CD14-positive monocyte (primary cell): ENCODE measurements at regions not wholly inside any gene's neighbourhood (a gene's known extent, or its start where the extent isn't known, plus 50 kb on each side); places are given as distances from the start of the nearest gene placed in this dataset.

Experiments used
- DNase-seq, 3 donors: peaks; one replicate each; pipeline ENCODE4 v3.0.0-alpha.2; 2011 to 2022
- H2AFZ ChIP-seq: 2 replicates; pipeline ENCODE4 v1.6.0; 2012; ENCODE audit warnings: mild to moderate bottlenecking, low read depth, low read length, inconsistent platforms; ENCODE audit not compliant: insufficient read depth, poor library complexity, severe bottlenecking
- H3K27ac ChIP-seq, 2 donors: 1 replicate in 1 of 2; 2 replicates in 1 of 2; pipeline ENCODE4 v1.5.1; 2012 to 2013; ENCODE audit warnings: low read length in 2 of 2, control low read depth in 1 of 2, inconsistent platforms in 1 of 2, low read depth in 1 of 2, mild to moderate bottlenecking in 1 of 2
- H3K27me3 ChIP-seq, 2 donors: one replicate each; pipeline versions ENCODE4 v1.6.0 to v1.6.1; 2011 to 2013; ENCODE audit warnings: low read length in 2 of 2; ENCODE audit not compliant: control insufficient read depth in 2 of 2, insufficient read depth in 2 of 2
- H3K36me3 ChIP-seq, 2 donors: replicated peaks in 1 of 2; 1 replicate in 1 of 2; 2 replicates in 1 of 2; pipeline versions ENCODE4 v1.5.1 to v1.6.1; 2012 to 2013; ENCODE audit warnings: low read length in 2 of 2, control low read depth in 1 of 2, inconsistent platforms in 1 of 2, mild to moderate bottlenecking in 1 of 2; ENCODE audit not compliant: insufficient read depth in 2 of 2, control insufficient read depth in 1 of 2
- H3K4me1 ChIP-seq, 2 donors: 1 replicate in 1 of 2; 2 replicates in 1 of 2; pipeline versions ENCODE4 v1.5.1 to v1.6.1; 2012 to 2013; ENCODE audit warnings: low read length in 2 of 2, control low read depth in 1 of 2, inconsistent platforms in 1 of 2, mild to moderate bottlenecking in 1 of 2, moderate library complexity in 1 of 2; ENCODE audit not compliant: insufficient read depth in 2 of 2, control insufficient read depth in 1 of 2
- H3K4me2 ChIP-seq: replicated peaks from 2 replicates; pipeline ENCODE3; 2012; ENCODE audit warnings: low read length, moderate library complexity, mild to moderate bottlenecking; ENCODE audit not compliant: poor library complexity, severe bottlenecking; ENCODE audit errors: extremely low read depth
- H3K4me3 ChIP-seq, 3 experiments: fragments of 200-600 bp in 1 of 3; sonication (generic) in 1 of 3; replicated peaks in 1 of 3; 1 replicate in 2 of 3; 2 replicates in 1 of 3; pipeline ENCODE4 v1.5.1; 2011 to 2013; ENCODE audit warnings: low read length in 3 of 3, mild to moderate bottlenecking in 3 of 3, control low read depth in 2 of 3, low read depth in 2 of 3, inconsistent platforms in 1 of 3, moderate library complexity in 1 of 3
- H3K79me2 ChIP-seq: 2 replicates; pipeline ENCODE4 v1.6.0; 2012; ENCODE audit warnings: mild to moderate bottlenecking, control low read depth, inconsistent platforms, low read length, moderate library complexity; ENCODE audit not compliant: insufficient read depth
- H3K9ac ChIP-seq: 2 replicates; pipeline ENCODE4 v1.6.0; 2017; ENCODE audit warnings: low read length, mild to moderate bottlenecking; ENCODE audit not compliant: insufficient read depth, poor library complexity, severe bottlenecking
- H3K9me3 ChIP-seq, 2 donors: replicated peaks in 1 of 2; 1 replicate in 1 of 2; 2 replicates in 1 of 2; pipeline versions ENCODE4 v1.5.1 to v1.6.1; 2012 to 2013; ENCODE audit warnings: low read length in 2 of 2, control low read depth in 1 of 2; ENCODE audit not compliant: control insufficient read depth in 1 of 2, insufficient read depth in 1 of 2
- H4K20me1 ChIP-seq: 2 replicates; pipeline ENCODE4 v1.6.0; 2012; ENCODE audit warnings: mild to moderate bottlenecking, low read length, control low read depth, moderate library complexity; ENCODE audit not compliant: insufficient read depth
- H3K27ac Mint-ChIP-seq, 7 donors: one replicate each; pipeline ENCODE4 v1.8.0; 2020; ENCODE audit warnings: mild to moderate bottlenecking in 7 of 7, mixed read lengths in 7 of 7, moderate library complexity in 6 of 7, inconsistent platforms in 2 of 7
- H3K27me3 Mint-ChIP-seq, 3 donors: one replicate each; pipeline ENCODE4 v1.8.0; 2021 to 2022; ENCODE audit warnings: low read depth in 3 of 3, mild to moderate bottlenecking in 3 of 3, mixed read lengths in 3 of 3, moderate library complexity in 3 of 3, inconsistent platforms in 1 of 3
- H3K36me3 Mint-ChIP-seq, 2 donors: one replicate each; pipeline ENCODE4 v1.8.0; 2020; ENCODE audit warnings: mixed read lengths in 2 of 2, inconsistent platforms in 1 of 2, mild to moderate bottlenecking in 1 of 2
- H3K4me1 Mint-ChIP-seq: one replicate; pipeline ENCODE4 v1.8.0; 2020; ENCODE audit warnings: mild to moderate bottlenecking, mixed read lengths
- H3K4me3 Mint-ChIP-seq, 2 donors: one replicate each; pipeline ENCODE4 v1.8.0; 2020; ENCODE audit warnings: mild to moderate bottlenecking in 2 of 2, mixed read lengths in 2 of 2, moderate library complexity in 1 of 2
- H3K9me3 Mint-ChIP-seq, 7 donors: one replicate each; pipeline ENCODE4 v1.8.0; 2020 to 2022; ENCODE audit warnings: mixed read lengths in 7 of 7, mild to moderate bottlenecking in 6 of 7, moderate library complexity in 6 of 7, inconsistent platforms in 2 of 7
- WGBS: methylation state at CpG from one replicate; pipeline ENCODE4 v1.1.5; 2013; ENCODE audit warnings: missing lambda C conversion rate; ENCODE audit not compliant: insufficient coverage; 5-methylcytosine and 5-hydroxymethylcytosine counted together
- intact Hi-C, 2 donors: fragments of 100-400 bp; cut with micrococcal nuclease; formaldehyde crosslinking; loops; one replicate each; pipeline versions ENCODE4 v1.15.0 to v1.15.1; 2023
- TF ChIP-seq, protein P1 (sequence below): fragments of 200-600 bp; IDR thresholded peaks from one replicate; pipeline ENCODE4 v1.8.0; 2022; ENCODE audit warnings: antibody characterized with exemption, mild to moderate bottlenecking

DNA sequence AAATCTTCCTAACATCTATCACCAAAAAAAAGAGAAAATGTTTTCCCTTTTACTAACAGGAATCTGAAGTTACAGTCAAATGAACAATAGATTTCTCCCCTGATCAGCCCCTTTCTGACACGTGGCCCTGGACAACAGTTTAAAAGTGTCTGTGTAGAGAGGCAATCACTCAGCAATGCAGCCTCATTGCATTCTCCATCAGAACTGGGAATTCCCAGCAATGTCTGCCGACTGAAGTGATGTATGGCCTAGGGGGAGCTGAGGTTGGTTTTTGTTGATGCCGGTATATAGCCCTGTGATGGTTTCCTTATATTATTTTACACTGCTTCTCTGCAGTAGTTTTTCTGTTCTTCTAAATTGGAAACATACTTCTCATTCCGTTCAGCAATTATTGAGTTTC lies 904.3 kb upstream of the CDH8 start:
- no peak overlapping the region for H3K4me3 Mint-ChIP-seq
- DNase-seq = no peak
- Histone ChIP-seq H3K4me2 (no peak overlapping the region), H3K9me3 (no peaks in the 10 kb centered on the region), H3K4me3 (no peak overlapping the region), H3K79me2 (no peaks in the 10 kb centered on the region), H3K27me3 (no peaks in the 10 kb centered on the region), H3K36me3 (no peaks in the 10 kb centered on the region), H3K4me1 (no peaks in the 10 kb centered on the region), H4K20me1 (no peaks in the 10 kb centered on the region), H3K27ac (no peak overlapping the region), H2AFZ (no peak overlapping the region), H3K9ac (no peak overlapping the region)
- no peaks in the 10 kb centered on the region for H3K27me3 Mint-ChIP-seq
- H3K4me1 Mint-ChIP-seq = no peaks in the 10 kb centered on the region
- no peak overlapping the region for H3K27ac Mint-ChIP-seq
- TF ChIP-seq, protein P1, sequence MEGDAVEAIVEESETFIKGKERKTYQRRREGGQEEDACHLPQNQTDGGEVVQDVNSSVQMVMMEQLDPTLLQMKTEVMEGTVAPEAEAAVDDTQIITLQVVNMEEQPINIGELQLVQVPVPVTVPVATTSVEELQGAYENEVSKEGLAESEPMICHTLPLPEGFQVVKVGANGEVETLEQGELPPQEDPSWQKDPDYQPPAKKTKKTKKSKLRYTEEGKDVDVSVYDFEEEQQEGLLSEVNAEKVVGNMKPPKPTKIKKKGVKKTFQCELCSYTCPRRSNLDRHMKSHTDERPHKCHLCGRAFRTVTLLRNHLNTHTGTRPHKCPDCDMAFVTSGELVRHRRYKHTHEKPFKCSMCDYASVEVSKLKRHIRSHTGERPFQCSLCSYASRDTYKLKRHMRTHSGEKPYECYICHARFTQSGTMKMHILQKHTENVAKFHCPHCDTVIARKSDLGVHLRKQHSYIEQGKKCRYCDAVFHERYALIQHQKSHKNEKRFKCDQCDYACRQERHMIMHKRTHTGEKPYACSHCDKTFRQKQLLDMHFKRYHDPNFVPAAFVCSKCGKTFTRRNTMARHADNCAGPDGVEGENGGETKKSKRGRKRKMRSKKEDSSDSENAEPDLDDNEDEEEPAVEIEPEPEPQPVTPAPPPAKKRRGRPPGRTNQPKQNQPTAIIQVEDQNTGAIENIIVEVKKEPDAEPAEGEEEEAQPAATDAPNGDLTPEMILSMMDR = no peak
- H3K9me3 Mint-ChIP-seq = peaks cover 0 to 6% (median 0%) of the 10 kb centered on the region in 7 donors
- WGBS = no CpG with 5 or more reads among the region's 4 CpGs
- no peaks in the 10 kb centered on the region for H3K36me3 Mint-ChIP-seq
- intact Hi-C loops = no loop called here

GRCh38 chr16:62939687-62940086 lies 903.4 kb upstream of the CDH8 start:
- WGBS = 83% methylated on average over 1 of the region's 1 CpG
- Histone ChIP-seq H3K4me2 (no peak overlapping the region), H3K79me2 (no peaks in the 10 kb centered on the region), H3K9me3 (no peaks in the 10 kb centered on the region), H4K20me1 (no peaks in the 10 kb centered on the region), H2AFZ (no peak overlapping the region), H3K36me3 (no peaks in the 10 kb centered on the region), H3K9ac (no peak overlapping the region), H3K27me3 (no peaks in the 10 kb centered on the region), H3K27ac (no peak overlapping the region), H3K4me1 (no peaks in the 10 kb centered on the region), H3K4me3 (no peak overlapping the region)
- H3K9me3 Mint-ChIP-seq = peaks cover 0 to 4% (median 0%) of the 10 kb centered on the region in 7 donors
- TF ChIP-seq, protein P1 = no peak
- intact Hi-C loops = no loop called here
- no peak overlapping the region for H3K27ac Mint-ChIP-seq
- H3K36me3 Mint-ChIP-seq = no peaks in the 10 kb centered on the region
- DNase-seq = no peak
- H3K27me3 Mint-ChIP-seq = no peaks in the 10 kb centered on the region
- no peaks in the 10 kb centered on the region for H3K4me1 Mint-ChIP-seq
- no peak overlapping the region for H3K4me3 Mint-ChIP-seq
